PC-9 (cell line): ENCODE measurements at regions not wholly inside any gene's neighbourhood (a gene's known extent, or its start where the extent isn't known, plus 50 kb on each side); places are given as distances from the start of the nearest gene placed in this dataset.

Experiments used
- EZH2 ChIP-seq: fragments of 200-600 bp; sonication (generic); IDR thresholded peaks from 2 replicates; pipeline ENCODE4 v1.8.0; 2017; ENCODE audit warnings: antibody characterized with exemption, low read depth
- TF ChIP-seq, protein P1 (sequence below): fragments of 200-600 bp; sonication (generic); conservative IDR thresholded peaks from 2 replicates; pipeline ENCODE4 v1.6.1; 2017; ENCODE audit warnings: mixed run types, antibody characterized with exemption, mild to moderate bottlenecking, moderate library complexity

DNA sequence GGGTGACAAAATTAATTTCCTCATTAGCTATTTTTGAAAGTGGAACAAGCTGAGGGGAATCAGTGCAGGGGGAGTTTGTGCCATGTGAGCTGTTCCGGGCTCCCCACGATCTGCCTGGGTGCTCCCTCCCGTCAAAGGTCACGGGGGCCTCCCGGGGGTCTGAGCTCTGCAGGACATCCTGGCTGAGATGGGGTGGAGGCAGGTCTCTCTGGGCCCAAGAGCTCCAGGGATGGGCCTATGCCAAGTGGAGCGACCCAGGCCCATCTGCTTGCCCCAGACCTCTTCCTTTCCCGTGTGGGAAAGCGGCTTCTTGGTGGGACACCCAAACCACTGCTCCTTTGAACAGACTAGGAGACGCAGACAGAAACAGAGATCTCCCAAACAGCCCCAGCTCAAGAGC, 143.3 kb upstream of the ID2 start:
- TF ChIP-seq, protein P1, sequence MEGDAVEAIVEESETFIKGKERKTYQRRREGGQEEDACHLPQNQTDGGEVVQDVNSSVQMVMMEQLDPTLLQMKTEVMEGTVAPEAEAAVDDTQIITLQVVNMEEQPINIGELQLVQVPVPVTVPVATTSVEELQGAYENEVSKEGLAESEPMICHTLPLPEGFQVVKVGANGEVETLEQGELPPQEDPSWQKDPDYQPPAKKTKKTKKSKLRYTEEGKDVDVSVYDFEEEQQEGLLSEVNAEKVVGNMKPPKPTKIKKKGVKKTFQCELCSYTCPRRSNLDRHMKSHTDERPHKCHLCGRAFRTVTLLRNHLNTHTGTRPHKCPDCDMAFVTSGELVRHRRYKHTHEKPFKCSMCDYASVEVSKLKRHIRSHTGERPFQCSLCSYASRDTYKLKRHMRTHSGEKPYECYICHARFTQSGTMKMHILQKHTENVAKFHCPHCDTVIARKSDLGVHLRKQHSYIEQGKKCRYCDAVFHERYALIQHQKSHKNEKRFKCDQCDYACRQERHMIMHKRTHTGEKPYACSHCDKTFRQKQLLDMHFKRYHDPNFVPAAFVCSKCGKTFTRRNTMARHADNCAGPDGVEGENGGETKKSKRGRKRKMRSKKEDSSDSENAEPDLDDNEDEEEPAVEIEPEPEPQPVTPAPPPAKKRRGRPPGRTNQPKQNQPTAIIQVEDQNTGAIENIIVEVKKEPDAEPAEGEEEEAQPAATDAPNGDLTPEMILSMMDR, result no peak
- no peak for TF ChIP-seq EZH2
